ENCODE measurements at regions not wholly inside any gene's neighbourhood (a gene's known extent, or its start where the extent isn't known, plus 50 kb on each side); places are given as distances from the start of the nearest gene placed in this dataset.

- TF ChIP-seq CTCF (IDR thresholded peaks at IDR 0.05) (no peak), POLR2A (IDR thresholded peaks at IDR 0.05) (no peak)
Measured at GRCh38 chr2:175553910-175554309, 372.4 kb upstream of the ATP5MC3 start.

All from uterus (tissue), 2 donors.